ENCODE measurements at regions not wholly inside any gene's neighbourhood (a gene's known extent, or its start where the extent isn't known, plus 50 kb on each side); places are given as distances from the start of the nearest gene placed in this dataset.

DNA sequence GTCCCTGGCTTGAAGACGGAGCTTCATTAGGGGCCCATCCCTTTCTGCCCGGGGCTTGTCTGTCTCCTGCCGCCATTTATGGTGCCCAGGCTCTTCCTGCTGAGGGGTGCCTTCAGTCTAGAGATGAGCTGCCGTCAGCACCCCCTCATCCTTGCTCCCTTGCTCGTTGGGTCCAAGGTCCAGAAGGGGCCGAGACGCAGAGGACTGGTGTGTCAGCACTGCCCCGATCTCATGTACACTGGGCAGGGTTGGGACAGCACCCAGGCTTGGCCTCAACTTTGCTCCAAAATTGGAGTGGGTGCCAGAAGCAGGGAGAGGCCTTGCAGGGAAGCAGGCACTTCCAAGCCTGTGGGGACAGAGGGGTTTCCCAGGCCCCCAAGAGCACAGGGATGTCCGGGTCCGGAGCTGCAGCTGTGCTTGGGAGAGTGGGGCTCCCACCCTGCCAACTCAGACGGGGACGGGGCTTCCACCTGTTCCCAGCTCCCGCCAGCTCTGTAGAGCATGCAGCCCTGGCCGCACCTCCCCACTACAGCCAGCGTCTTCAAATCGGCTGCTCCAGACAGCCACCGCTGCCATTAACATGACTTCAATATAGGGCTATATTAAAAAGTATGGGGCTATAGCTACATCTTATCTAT lies 488.8 kb downstream of the TENT5A start:
- TF ChIP-seq POLR2AphosphoS5 (IDR thresholded peaks at IDR 0.05; ENCODE audit: low read depth): no peak
- TF ChIP-seq, protein P1, sequence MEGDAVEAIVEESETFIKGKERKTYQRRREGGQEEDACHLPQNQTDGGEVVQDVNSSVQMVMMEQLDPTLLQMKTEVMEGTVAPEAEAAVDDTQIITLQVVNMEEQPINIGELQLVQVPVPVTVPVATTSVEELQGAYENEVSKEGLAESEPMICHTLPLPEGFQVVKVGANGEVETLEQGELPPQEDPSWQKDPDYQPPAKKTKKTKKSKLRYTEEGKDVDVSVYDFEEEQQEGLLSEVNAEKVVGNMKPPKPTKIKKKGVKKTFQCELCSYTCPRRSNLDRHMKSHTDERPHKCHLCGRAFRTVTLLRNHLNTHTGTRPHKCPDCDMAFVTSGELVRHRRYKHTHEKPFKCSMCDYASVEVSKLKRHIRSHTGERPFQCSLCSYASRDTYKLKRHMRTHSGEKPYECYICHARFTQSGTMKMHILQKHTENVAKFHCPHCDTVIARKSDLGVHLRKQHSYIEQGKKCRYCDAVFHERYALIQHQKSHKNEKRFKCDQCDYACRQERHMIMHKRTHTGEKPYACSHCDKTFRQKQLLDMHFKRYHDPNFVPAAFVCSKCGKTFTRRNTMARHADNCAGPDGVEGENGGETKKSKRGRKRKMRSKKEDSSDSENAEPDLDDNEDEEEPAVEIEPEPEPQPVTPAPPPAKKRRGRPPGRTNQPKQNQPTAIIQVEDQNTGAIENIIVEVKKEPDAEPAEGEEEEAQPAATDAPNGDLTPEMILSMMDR (IDR thresholded peaks at IDR 0.05; ENCODE audit: insufficient read depth, low read length): no peak

Data from HL-60 (cell line).